ENCODE measurements at regions not wholly inside any gene's neighbourhood (a gene's known extent, or its start where the extent isn't known, plus 50 kb on each side); places are given as distances from the start of the nearest gene placed in this dataset.
A peak's percentile ranks its signal among the peaks of the same experiment; 100 is the strongest.
"Not testable (repeated sequence)": the region's sequence is repeated elsewhere in the genome, so short reads cannot be mapped to it uniquely, and the experiment has no call there.

GRCh38 chr13:65585346-65585745 is 1644.8 kb downstream of the PCDH9 start:
- DNase-seq, result no peak

DNA sequence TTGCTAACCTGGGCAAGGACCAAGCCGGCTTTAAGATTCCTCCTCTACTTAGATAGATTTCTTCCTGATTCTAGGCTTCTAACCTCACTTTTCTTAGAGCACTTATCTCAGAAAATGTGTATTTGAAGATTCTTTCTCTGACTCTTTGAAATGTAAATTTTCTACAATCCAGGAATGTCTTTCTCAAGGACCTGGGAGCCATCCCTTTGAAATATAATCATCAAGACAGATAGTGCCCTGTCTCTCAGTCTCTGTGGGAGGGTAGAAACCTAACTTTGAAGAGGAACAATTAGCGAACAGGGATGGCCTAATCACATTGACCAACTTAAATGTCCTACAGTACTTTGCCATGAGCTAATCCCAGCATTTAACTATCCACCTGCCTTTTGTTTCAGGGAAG is 1646.0 kb downstream of the PCDH9 start:
- no peak for DNase-seq

- DNase-seq, result no peak
Measured at GRCh38 chr13:65582160-65582559, 1648.0 kb downstream of the PCDH9 start.

- not testable (repeated sequence) for DNase-seq
Measured at GRCh38 chr13:65564561-65564960, 1665.6 kb downstream of the PCDH9 start.

DNA sequence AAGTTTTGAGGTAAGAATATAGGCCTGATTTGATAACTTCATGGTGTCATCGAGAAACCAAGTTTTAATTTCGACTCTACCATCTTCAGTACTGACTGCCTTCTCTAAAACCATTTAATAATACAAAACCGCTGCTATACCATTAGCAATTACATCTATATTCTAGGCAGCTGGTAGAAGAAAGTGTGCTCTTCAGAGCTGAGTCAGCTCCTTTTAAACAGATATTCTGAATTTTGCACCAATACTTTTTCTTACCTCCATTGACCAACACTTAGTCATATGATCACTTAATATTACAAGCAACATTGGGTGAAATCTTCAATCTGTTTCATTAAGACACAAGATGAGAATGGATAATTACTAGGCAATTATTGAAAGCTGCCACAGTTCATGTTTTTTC is 1667.8 kb downstream of the PCDH9 start:
- no peak for DNase-seq

GRCh38 chr13:65560936-65561335 is 1669.2 kb downstream of the PCDH9 start:
- DNase-seq, result no peak

DNA sequence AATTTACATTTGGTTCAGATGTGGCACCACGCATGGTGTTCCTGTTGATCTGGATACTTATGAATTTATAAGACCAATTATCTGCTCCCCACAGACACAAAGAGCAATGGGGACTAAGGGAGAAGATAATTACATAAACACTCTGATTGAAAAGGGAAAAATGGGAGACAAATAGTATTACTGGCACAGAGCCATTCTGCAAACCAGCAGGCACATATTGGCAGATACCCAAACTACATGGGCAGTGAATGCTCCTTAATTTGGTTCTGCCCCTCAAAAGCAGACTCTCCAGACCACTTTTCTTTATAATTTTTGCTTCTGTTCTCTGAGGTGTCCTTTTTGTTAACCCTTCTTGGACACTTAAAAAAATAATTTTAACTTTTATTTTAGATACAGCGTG is 1674.2 kb downstream of the PCDH9 start:
- DNase-seq, result peak; percentile 8

DNA sequence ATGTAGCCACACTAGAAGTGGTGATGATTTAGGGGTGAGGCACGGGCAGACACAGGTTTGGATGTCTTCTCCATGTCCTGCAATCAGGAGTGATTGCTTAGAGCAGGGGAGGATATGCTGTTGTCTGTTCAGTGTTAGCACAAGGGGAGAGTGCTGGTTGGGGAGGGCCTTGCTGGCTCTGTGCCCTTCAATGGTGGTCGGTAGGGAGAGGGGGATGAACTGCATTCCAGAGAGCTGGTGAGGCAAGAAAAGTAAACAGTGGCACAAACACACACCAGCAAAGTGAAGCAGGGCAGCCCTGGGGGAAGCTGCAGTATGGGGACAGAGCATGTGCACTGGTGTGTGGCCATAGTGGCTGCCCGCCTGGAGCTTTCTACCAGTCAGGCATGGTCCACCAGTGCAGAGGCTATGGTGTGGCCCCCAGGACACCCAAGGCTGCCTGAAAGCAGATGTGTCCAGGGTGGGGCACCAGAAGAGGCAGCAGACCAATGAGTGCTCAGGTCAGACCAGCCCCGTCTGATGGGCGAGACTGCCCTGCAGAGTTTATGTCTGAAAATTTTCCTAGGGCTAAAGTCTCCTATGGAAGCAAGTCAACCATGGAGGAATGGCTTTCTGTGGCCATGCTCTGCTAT is 1676.9 kb downstream of the PCDH9 start:
- DNase-seq, result no peak

GRCh38 chr13:65551208-65551607 is 1678.9 kb downstream of the PCDH9 start:
- no peak for DNase-seq

- DNase-seq, result no peak
Measured at GRCh38 chr13:65540175-65540574, 1690.0 kb downstream of the PCDH9 start.

- DNase-seq, result no peak
Measured at GRCh38 chr13:65535370-65535769, 1694.8 kb downstream of the PCDH9 start.

GRCh38 chr13:65532231-65532630 is 1697.9 kb downstream of the PCDH9 start:
- peak; percentile 3 for DNase-seq

- no peak for DNase-seq
Measured at GRCh38 chr13:65530688-65531087, 1699.4 kb downstream of the PCDH9 start.

GRCh38 chr13:65529541-65529940 is 1700.6 kb downstream of the PCDH9 start:
- no peak for DNase-seq

DNA sequence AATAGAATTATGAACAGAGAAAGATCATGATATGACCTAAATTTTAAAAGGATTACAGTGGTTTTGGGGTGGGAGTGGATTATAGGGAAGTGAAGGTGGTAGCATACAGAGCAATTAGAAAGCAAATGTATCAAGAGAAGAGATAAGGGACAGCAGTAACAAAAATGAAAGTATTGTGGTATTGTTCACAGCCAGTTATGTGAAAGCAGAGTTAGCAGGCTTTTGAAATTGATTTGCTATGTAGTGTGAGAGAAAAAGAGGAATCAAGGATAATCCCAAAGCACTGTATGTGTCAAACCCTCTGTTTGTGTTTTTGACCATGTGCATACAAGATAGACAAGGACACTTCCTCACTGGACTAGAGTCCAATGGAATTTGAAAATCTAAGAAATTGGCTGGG is 1721.4 kb downstream of the PCDH9 start:
- no peak for DNase-seq

DNA sequence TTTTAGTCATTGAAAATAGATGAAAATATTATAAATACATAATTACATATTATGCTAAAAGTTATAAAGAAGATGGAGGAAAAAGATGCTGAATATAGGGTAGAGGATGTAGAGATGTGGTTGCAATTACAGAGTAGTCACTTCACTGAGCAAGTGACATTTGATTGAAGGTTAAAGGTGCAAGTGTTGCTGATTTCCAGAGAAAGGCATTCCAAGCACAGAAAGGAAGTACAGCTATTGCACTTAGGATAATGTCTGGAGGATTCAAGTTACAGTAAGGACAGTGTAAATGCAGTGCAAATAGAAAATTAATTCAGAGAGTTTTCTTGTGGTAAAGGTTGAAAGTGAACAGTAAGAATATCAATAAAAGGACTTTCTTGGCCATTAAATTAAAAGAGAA is 1721.8 kb downstream of the PCDH9 start:
- no peak for DNase-seq

- no peak for DNase-seq
Measured at GRCh38 chr13:65505941-65506340, 1724.2 kb downstream of the PCDH9 start.

DNA sequence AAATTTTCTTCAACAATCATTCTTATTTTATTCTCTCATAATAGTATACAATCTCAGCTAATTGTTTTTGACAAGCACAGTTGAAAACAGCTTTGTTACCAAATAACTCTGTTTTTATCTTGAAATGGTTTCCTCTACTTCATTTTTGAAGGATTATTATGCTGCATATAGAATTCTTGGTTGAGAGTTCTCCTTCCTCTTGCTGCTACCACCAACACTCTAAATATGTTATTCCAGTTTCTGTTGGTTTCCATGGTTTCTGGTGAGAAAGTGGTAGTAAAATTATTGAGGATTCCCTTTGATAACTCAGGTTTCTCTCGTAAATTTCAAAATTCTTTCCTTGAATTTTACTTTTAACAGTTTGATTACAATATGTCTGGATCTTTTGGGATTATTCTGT is 1725.9 kb downstream of the PCDH9 start:
- DNase-seq, result no peak

GRCh38 chr13:65500481-65500880 is 1729.7 kb downstream of the PCDH9 start:
- no peak for DNase-seq

GRCh38 chr13:65499256-65499655 is 1730.9 kb downstream of the PCDH9 start:
- no peak for DNase-seq

DNA sequence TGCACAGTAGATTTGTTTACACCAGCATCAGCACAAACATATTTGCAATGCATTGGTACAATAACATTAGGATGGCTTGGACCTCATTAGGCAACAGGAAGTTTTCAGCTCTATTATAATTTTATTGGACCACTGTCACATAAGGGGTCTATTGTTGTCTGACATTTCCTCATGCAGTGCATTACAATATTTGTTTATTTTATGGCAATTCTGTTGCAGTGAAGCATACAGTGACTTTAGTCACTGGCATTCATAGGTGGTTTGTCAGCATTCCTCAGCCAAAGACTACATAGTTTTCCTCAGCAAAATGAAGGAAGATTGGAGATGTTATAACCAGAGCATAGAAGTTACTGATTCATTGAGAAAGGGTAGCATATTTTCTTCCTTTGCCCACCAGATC is 1732.9 kb downstream of the PCDH9 start:
- no peak for DNase-seq

DNA sequence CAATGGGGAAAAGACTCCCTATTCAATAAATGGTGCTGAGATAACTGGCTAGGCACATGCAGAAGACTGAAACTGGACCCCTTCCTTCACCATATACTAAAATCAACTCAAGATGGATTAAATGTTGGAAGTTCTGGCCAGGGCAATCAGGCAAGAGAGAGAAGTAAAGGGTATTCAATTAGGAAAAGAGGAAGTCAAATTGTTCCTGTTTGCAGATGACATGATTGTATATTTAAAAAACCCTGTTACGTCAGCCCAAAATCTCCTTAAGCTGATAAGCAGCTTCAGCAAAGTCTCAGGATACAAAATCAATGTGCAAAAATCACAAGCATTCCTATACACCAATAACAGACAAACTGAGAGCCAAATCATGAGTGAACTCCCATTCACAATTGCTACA is 1739.4 kb downstream of the PCDH9 start:
- not testable (repeated sequence) for DNase-seq

GRCh38 chr13:65488606-65489005 is 1741.5 kb downstream of the PCDH9 start:
- DNase-seq, result no peak

DNA sequence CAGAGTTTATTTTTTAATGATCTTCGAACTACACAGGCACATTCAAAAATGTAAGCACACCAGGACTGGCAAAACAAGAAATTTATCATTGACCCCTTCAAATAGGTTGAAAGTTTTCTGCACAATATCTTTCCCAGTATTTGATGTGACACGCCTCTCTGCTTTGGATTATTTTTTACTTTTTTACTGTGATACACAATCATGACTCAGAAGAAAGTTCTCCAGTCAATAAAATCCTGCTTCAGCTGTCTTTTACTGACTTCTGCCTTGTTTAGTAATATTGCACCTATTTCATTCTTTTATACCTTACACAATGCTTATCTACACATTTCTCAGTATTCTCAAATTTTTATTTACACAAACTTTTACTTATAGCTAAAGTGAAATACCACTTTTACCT is 1750.4 kb downstream of the PCDH9 start:
- DNase-seq, result no peak

DNA sequence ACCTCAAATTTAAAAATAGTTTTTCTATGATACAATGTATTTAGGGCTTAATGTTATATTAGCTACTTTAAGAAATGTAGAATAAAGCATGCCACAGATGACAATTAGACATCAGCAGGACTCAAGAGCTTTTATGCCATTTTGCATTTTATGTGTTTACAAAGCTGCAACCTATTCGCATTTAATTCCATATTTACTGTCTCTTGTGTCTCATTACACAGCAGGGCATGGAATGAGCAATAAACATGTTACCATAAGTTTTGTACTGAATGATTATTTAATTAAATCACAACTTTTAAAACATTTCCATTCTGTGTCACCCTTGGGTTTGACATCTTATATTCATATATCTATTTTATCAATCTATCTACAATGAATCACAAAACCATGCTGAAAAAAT is 1756.9 kb downstream of the PCDH9 start:
- DNase-seq, result no peak

DNA sequence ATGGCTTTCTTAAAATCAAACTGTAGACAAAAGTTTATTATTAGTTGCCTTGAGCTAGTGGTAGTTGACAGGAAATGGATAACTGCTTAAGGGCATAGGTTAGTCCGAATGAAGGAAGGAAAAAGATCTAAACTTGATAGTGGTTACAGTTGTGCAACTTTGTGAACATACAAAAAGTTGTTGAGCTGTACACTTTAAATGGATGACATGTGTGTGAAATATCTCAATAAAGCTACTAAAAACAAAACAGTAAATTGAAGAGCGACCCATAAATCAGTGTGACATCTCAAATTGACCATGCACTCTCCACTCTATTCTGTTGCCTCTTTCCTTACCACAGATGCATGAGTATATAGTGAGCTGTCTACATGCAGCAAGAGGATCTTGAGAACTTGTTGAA is 1757.8 kb downstream of the PCDH9 start:
- DNase-seq, result no peak
